ENCODE measurements at regions not wholly inside any gene's neighbourhood (a gene's known extent, or its start where the extent isn't known, plus 50 kb on each side); places are given as distances from the start of the nearest gene placed in this dataset.
"Not testable (repeated sequence)": the region's sequence is repeated elsewhere in the genome, so short reads cannot be mapped to it uniquely, and the experiment has no call there.

- not testable (repeated sequence) for TF ChIP-seq ZNF610 (tag by site-specific recombination; IDR thresholded peaks at IDR 0.05; ENCODE audit: borderline replicate concordance); ZNF521 (tag by site-specific recombination; IDR thresholded peaks at IDR 0.05); ZBTB6 (tag by site-specific recombination; IDR thresholded peaks at IDR 0.05); PRDM10 (tag by site-specific recombination; IDR thresholded peaks at IDR 0.05); BCL11A (tag by site-specific recombination; IDR thresholded peaks at IDR 0.05; ENCODE audit: low read depth); ZBTB7A (tag by site-specific recombination; IDR thresholded peaks at IDR 0.05; ENCODE audit: low read depth)
Measured at GRCh38 chr3:90202931-90203330, 1095.5 kb downstream of the EPHA3 start.

Measured in HEK293 (cell line).